ENCODE measurements at regions not wholly inside any gene's neighbourhood (a gene's known extent, or its start where the extent isn't known, plus 50 kb on each side); places are given as distances from the start of the nearest gene placed in this dataset.

DNA sequence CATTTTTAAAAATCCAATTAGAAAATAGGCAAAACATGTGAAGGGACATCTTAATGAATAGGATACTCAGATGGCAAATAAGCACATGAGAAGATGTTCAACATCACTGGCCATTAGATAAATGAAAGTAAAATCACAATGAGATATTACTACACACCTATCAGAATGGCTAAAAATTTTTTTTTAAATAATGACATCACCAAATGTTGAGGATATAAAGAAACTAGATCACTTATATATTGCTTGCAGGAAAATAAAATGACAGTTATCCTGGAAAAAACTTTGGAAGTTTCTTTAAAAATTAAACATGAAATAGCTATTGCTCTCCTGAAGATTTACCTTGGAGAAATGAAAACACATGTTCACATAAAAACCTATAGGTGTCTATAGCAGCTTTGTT lies 127.8 kb downstream of the ALOX5 start (continued):
- no peak for TF ChIP-seq NFATC4 (CRISPR knock-in tag; IDR thresholded peaks at IDR 0.05)

GRCh38 chr10:45500798-45501197 lies 126.8 kb downstream of the ALOX5 start:
- no peaks in the 10 kb centered on the region for H3K4me1 Mint-ChIP-seq
- H3K27ac Mint-ChIP-seq: no peak overlapping the region
- peaks cover 1% of the 10 kb centered on the region; the same call in 1 of the 2 replicates for H3K36me3 Mint-ChIP-seq
- H3K9me3 Mint-ChIP-seq: peaks cover 5% of the 10 kb centered on the region
- DNase-seq (ENCODE audit: low spot score) (no peak), ATAC-seq (no peak)
- TF ChIP-seq SOX15 (CRISPR knock-in tag; IDR thresholded peaks at IDR 0.05) (no peak), FOXK1 (CRISPR knock-in tag; IDR thresholded peaks at IDR 0.05) (no peak), ZNF532 (CRISPR knock-in tag; IDR thresholded peaks at IDR 0.05; ENCODE audit: borderline replicate concordance) (no peak), ZNF671 (CRISPR knock-in tag; IDR thresholded peaks at IDR 0.05) (no peak), NFE2L1 (CRISPR knock-in tag; IDR thresholded peaks at IDR 0.05) (no peak), ZNF138 (CRISPR knock-in tag; conservative IDR thresholded peaks at IDR 0.05) (no peak), CDX4 (CRISPR knock-in tag; IDR thresholded peaks at IDR 0.05; ENCODE audit: borderline replicate concordance) (no peak), NR1H2 (CRISPR knock-in tag; IDR thresholded peaks at IDR 0.05) (no peak), ATF1 (CRISPR knock-in tag; IDR thresholded peaks at IDR 0.05) (no peak), JAZF1 (CRISPR knock-in tag; IDR thresholded peaks at IDR 0.05) (no peak), CREM (CRISPR knock-in tag; IDR thresholded peaks at IDR 0.05) (no peak), GRHL2 (CRISPR knock-in tag; IDR thresholded peaks at IDR 0.05; ENCODE audit: insufficient replicate concordance, severe bottlenecking) (no peak), USF1 (CRISPR knock-in tag; IDR thresholded peaks at IDR 0.05) (no peak), ZBTB21 (CRISPR knock-in tag; IDR thresholded peaks at IDR 0.05; ENCODE audit: borderline replicate concordance) (no peak), MXD4 (CRISPR knock-in tag; IDR thresholded peaks at IDR 0.05; ENCODE audit: borderline replicate concordance) (no peak), EMX1 (CRISPR knock-in tag; IDR thresholded peaks at IDR 0.05) (no peak), ZSCAN18 (CRISPR knock-in tag; IDR thresholded peaks at IDR 0.05) (no peak)
- TF ChIP-seq, protein P1, sequence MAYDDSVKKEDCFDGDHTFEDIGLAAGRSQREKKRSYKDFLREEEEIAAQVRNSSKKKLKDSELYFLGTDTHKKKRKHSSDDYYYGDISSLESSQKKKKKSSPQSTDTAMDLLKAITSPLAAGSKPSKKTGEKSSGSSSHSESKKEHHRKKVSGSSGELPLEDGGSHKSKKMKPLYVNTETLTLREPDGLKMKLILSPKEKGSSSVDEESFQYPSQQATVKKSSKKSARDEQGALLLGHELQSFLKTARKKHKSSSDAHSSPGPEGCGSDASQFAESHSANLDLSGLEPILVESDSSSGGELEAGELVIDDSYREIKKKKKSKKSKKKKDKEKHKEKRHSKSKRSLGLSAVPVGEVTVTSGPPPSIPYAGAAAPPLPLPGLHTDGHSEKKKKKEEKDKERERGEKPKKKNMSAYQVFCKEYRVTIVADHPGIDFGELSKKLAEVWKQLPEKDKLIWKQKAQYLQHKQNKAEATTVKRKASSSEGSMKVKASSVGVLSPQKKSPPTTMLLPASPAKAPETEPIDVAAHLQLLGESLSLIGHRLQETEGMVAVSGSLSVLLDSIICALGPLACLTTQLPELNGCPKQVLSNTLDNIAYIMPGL (CRISPR knock-in tag; IDR thresholded peaks at IDR 0.05): no peak
- H3K4me3 Mint-ChIP-seq: no peak overlapping the region
- CTCF ChIA-PET: no interaction called here
- POLR2A ChIA-PET: no interaction called here
- no peaks in the 10 kb centered on the region for H3K27me3 Mint-ChIP-seq (ENCODE audit: low read depth)
